A549 (cell line): ENCODE measurements at regions not wholly inside any gene's neighbourhood (a gene's known extent, or its start where the extent isn't known, plus 50 kb on each side); places are given as distances from the start of the nearest gene placed in this dataset.

Experiments
- CBX8 ChIP-seq: fragments of 200-600 bp; sonication (generic); IDR thresholded peaks from 2 replicates; pipeline ENCODE4 v1.6.1; 2016
- CEBPB ChIP-seq, 2 experiments: fragments of >200 bp in 1 of 2; sonication (Bioruptor Twin) in 1 of 2; formaldehyde crosslinking in 1 of 2; IDR thresholded peaks; 2 replicates each; pipeline ENCODE4 v1.6.1; 2012 to 2016
- CHD2 ChIP-seq: fragments of 150-350 bp; IDR thresholded peaks from 2 replicates; pipeline ENCODE4 v1.6.1; 2014; ENCODE audit warnings: low read length; ENCODE audit not compliant: partially characterized antibody
- EP300 ChIP-seq, 2 experiments: fragments of >200 bp; sonication (Bioruptor Twin); formaldehyde crosslinking; IDR thresholded peaks; 2 replicates in 1 of 2; 3 replicates in 1 of 2; pipeline ENCODE4 v1.6.1; 2016 to 2017
- JUN ChIP-seq, 2 experiments: fragments of >200 bp; sonication (Bioruptor Twin); formaldehyde crosslinking; IDR thresholded peaks; 2 replicates in 1 of 2; 3 replicates in 1 of 2; pipeline ENCODE4 v1.6.1; 2016 to 2017
- POLR2A ChIP-seq: IDR thresholded peaks from 2 replicates; pipeline ENCODE4 v1.6.1; 2012; ENCODE audit warnings: mild to moderate bottlenecking, low read length
- RAD21 ChIP-seq, 2 experiments: fragments of >200 bp in 1 of 2; sonication (Bioruptor Twin) in 1 of 2; formaldehyde crosslinking in 1 of 2; IDR thresholded peaks in 1 of 2; conservative IDR thresholded peaks in 1 of 2; 2 replicates in 1 of 2; 3 replicates in 1 of 2; pipeline ENCODE4 v1.6.1; 2012 to 2018; ENCODE audit warnings: inconsistent platforms in 1 of 2
- RCOR1 ChIP-seq: fragments of 150-350 bp; IDR thresholded peaks from 2 replicates; pipeline ENCODE4 v1.6.1; 2014; ENCODE audit warnings: antibody characterized with exemption, low read length, low read depth
- TP53 ChIP-seq: fragments of 250-450 bp; sonication (Bioruptor Pico); IDR thresholded peaks from 2 replicates; pipeline ENCODE4 v1.5.0; 2021; ENCODE audit warnings: mild to moderate bottlenecking, moderate library complexity
- TF ChIP-seq, protein P1 (sequence below): fragments of >200 bp; sonication (Bioruptor Twin); formaldehyde crosslinking; IDR thresholded peaks from 3 replicates; pipeline ENCODE4 v1.5.1; 2016
- TF ChIP-seq, protein P2 (sequence below): IDR thresholded peaks from 2 replicates; pipeline ENCODE4 v1.6.1; 2012
- TF ChIP-seq, protein P3 (sequence below): fragments of 250-450 bp; sonication (Bioruptor Pico); IDR thresholded peaks from 2 replicates; pipeline ENCODE4 v1.5.0; 2021; ENCODE audit warnings: mild to moderate bottlenecking, moderate library complexity, borderline replicate concordance

DNA sequence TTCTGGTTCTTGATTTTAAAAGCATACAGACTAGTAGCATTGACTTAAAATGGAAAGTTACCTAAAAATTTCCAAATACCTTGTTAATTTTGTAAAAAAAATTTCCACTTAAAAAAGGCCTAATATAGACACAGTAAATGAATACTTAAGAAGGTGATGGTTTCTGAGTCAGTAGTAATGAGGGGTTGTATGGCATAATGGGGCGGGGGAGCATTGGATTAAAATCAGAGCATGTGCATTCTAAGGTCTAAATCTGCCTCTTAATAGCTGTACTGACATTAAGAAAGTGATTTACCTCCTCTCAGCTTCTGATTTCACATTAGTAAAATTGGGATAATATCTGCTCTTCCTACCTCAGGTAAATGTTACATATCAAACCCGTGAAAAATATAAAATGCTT lies 446.5 kb downstream of the AASDHPPT start:
- TF ChIP-seq, protein P1, sequence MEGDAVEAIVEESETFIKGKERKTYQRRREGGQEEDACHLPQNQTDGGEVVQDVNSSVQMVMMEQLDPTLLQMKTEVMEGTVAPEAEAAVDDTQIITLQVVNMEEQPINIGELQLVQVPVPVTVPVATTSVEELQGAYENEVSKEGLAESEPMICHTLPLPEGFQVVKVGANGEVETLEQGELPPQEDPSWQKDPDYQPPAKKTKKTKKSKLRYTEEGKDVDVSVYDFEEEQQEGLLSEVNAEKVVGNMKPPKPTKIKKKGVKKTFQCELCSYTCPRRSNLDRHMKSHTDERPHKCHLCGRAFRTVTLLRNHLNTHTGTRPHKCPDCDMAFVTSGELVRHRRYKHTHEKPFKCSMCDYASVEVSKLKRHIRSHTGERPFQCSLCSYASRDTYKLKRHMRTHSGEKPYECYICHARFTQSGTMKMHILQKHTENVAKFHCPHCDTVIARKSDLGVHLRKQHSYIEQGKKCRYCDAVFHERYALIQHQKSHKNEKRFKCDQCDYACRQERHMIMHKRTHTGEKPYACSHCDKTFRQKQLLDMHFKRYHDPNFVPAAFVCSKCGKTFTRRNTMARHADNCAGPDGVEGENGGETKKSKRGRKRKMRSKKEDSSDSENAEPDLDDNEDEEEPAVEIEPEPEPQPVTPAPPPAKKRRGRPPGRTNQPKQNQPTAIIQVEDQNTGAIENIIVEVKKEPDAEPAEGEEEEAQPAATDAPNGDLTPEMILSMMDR, result no peak
- TF ChIP-seq CEBPB (IDR thresholded peaks at IDR 0.05) (no peak), POLR2A (no peak), EP300 (IDR thresholded peaks at IDR 0.05) (no peak), JUN (IDR thresholded peaks at IDR 0.05) (no peak), CBX8 (no peak), RCOR1 (no peak), RAD21 (conservative IDR thresholded peaks at IDR 0.05 in 1 of 2, IDR thresholded peaks at IDR 0.05 in 1 of 2) (no peak), CHD2 (no peak), TP53 (CRISPR knock-in tag) (no peak)
- TF ChIP-seq, protein P2, sequence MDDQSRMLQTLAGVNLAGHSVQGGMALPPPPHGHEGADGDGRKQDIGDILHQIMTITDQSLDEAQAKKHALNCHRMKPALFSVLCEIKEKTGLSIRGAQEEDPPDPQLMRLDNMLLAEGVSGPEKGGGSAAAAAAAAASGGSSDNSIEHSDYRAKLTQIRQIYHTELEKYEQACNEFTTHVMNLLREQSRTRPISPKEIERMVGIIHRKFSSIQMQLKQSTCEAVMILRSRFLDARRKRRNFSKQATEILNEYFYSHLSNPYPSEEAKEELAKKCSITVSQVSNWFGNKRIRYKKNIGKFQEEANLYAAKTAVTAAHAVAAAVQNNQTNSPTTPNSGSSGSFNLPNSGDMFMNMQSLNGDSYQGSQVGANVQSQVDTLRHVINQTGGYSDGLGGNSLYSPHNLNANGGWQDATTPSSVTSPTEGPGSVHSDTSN, result no peak
- TF ChIP-seq, protein P3, sequence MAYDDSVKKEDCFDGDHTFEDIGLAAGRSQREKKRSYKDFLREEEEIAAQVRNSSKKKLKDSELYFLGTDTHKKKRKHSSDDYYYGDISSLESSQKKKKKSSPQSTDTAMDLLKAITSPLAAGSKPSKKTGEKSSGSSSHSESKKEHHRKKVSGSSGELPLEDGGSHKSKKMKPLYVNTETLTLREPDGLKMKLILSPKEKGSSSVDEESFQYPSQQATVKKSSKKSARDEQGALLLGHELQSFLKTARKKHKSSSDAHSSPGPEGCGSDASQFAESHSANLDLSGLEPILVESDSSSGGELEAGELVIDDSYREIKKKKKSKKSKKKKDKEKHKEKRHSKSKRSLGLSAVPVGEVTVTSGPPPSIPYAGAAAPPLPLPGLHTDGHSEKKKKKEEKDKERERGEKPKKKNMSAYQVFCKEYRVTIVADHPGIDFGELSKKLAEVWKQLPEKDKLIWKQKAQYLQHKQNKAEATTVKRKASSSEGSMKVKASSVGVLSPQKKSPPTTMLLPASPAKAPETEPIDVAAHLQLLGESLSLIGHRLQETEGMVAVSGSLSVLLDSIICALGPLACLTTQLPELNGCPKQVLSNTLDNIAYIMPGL (CRISPR knock-in tag), result no peak
